GM10266 (cell line): ENCODE measurements at regions not wholly inside any gene's neighbourhood (a gene's known extent, or its start where the extent isn't known, plus 50 kb on each side); places are given as distances from the start of the nearest gene placed in this dataset.

Source experiments
- DNase-seq: peaks from one replicate; pipeline ENCODE4 v3.0.0; 2012; ENCODE audit errors: extremely low spot score
- TF ChIP-seq, protein P1 (sequence below): IDR thresholded peaks from 2 replicates; pipeline ENCODE4 v1.5.1; 2012; ENCODE audit warnings: mild to moderate bottlenecking, low read depth; ENCODE audit not compliant: control insufficient read depth, insufficient read depth; ENCODE audit errors: missing control alignments

GRCh38 chr20:57761413-57761734 is 51.6 kb upstream of the PMEPA1 start:
- no peak for DNase-seq
- TF ChIP-seq, protein P1, sequence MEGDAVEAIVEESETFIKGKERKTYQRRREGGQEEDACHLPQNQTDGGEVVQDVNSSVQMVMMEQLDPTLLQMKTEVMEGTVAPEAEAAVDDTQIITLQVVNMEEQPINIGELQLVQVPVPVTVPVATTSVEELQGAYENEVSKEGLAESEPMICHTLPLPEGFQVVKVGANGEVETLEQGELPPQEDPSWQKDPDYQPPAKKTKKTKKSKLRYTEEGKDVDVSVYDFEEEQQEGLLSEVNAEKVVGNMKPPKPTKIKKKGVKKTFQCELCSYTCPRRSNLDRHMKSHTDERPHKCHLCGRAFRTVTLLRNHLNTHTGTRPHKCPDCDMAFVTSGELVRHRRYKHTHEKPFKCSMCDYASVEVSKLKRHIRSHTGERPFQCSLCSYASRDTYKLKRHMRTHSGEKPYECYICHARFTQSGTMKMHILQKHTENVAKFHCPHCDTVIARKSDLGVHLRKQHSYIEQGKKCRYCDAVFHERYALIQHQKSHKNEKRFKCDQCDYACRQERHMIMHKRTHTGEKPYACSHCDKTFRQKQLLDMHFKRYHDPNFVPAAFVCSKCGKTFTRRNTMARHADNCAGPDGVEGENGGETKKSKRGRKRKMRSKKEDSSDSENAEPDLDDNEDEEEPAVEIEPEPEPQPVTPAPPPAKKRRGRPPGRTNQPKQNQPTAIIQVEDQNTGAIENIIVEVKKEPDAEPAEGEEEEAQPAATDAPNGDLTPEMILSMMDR, result no peak

- no peak for DNase-seq
- TF ChIP-seq, protein P1, result no peak
These were observed 51.0 kb upstream of the PMEPA1 start for GRCh38 chr20:57760698-57761412.

DNA sequence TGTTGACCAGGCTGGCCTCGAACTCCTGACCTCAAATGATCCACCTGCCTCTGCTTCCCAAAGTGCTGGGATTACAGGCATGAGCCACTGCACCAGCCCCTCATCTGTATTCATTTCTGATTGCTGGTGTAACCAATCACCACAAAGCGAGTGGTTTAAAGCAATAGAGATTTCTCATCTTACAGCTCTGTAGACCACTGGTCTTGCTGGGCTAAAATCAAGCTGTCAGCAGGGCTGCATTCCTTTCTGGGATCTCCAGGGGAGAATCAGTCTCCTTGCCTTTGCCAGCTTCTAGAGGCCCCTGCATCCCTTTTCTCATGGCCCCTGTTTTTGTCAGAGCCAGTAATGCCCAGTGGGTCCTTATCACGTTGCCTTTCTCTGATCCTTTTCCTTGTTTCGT is 49.9 kb upstream of the PMEPA1 start:
- TF ChIP-seq, protein P1, result no peak

More for the DNA sequence above, 49.9 kb upstream of the PMEPA1 start:
- no peak for DNase-seq
